NCI-H526 (cell line): ENCODE measurements at regions not wholly inside any gene's neighbourhood (a gene's known extent, or its start where the extent isn't known, plus 50 kb on each side); places are given as distances from the start of the nearest gene placed in this dataset.

ENCODE experiments used
- DNase-seq, 2 experiments: peaks; one replicate each; lab custom pipeline; 2025; lab: John Stamatoyannopoulos, UW

GRCh38 chr19:30153326-30154210 is 211.5 kb downstream of the URI1 start:
- peak; percentile 36 to 77 for DNase-seq

- no peak for DNase-seq
These were observed 212.4 kb downstream of the URI1 start for GRCh38 chr19:30154410-30154809.

GRCh38 chr19:30155381-30156200 is 213.6 kb downstream of the URI1 start:
- DNase-seq = no peak

GRCh38 chr19:30156646-30157045 is 214.6 kb downstream of the URI1 start:
- DNase-seq = no peak

- DNase-seq = peak; percentile 92 to 93
These were observed 213.9 kb upstream of the ZNF536 start for GRCh38 chr19:30158067-30158892.

GRCh38 chr19:30158893-30159245 is 213.3 kb upstream of the ZNF536 start:
- DNase-seq = no peak

- DNase-seq = no peak
These were observed 212.5 kb upstream of the ZNF536 start for GRCh38 chr19:30159636-30160035.

GRCh38 chr19:30160426-30160825 is 211.8 kb upstream of the ZNF536 start:
- no peak for DNase-seq

- no peak for DNase-seq
These were observed 211.0 kb upstream of the ZNF536 start for GRCh38 chr19:30161021-30161655.

- no peak for DNase-seq
These were observed 210.4 kb upstream of the ZNF536 start for GRCh38 chr19:30161770-30162169.

GRCh38 chr19:30162718-30163117 is 209.5 kb upstream of the ZNF536 start:
- DNase-seq = no peak

- DNase-seq = no peak
These were observed 208.5 kb upstream of the ZNF536 start for GRCh38 chr19:30163663-30164062.

GRCh38 chr19:30165228-30165813 is 206.9 kb upstream of the ZNF536 start:
- DNase-seq = no peak

GRCh38 chr19:30167206-30167868 is 204.8 kb upstream of the ZNF536 start:
- no peak for DNase-seq

GRCh38 chr19:30167976-30168635 is 204.1 kb upstream of the ZNF536 start:
- no peak for DNase-seq

- no peak for DNase-seq
These were observed 203.4 kb upstream of the ZNF536 start for GRCh38 chr19:30168760-30169159.

- DNase-seq = no peak
These were observed 202.8 kb upstream of the ZNF536 start for GRCh38 chr19:30169196-30169900.

GRCh38 chr19:30170081-30170480 is 202.1 kb upstream of the ZNF536 start:
- no peak for DNase-seq

- DNase-seq = no peak
These were observed 201.6 kb upstream of the ZNF536 start for GRCh38 chr19:30170495-30171137.
